ENCODE measurements at regions not wholly inside any gene's neighbourhood (a gene's known extent, or its start where the extent isn't known, plus 50 kb on each side); places are given as distances from the start of the nearest gene placed in this dataset.

GRCh38 chr13:89169951-89170350 lies 1498.8 kb downstream of the SLITRK5 start:
- no peak for TF ChIP-seq POLR2AphosphoS5 (IDR thresholded peaks at IDR 0.05; ENCODE audit: low read depth)
- TF ChIP-seq CTCF (conservative IDR thresholded peaks at IDR 0.05; ENCODE audit: low read depth in 2 of 2): no peak
- TF ChIP-seq CREB1 (CRISPR knock-in tag; IDR thresholded peaks at IDR 0.05; ENCODE audit: low read depth): no peak
- no peak for TF ChIP-seq EZH2phosphoT487 (IDR thresholded peaks at IDR 0.05; ENCODE audit: unreplicated experiment)
- no peak for TF ChIP-seq ZNF114 (CRISPR knock-in tag; IDR thresholded peaks at IDR 0.05)
- no peak for TF ChIP-seq EZH2 (IDR thresholded peaks at IDR 0.05; ENCODE audit: low read depth, unreplicated experiment)
- no peak for TF ChIP-seq JUNB (IDR thresholded peaks at IDR 0.05; ENCODE audit: unreplicated experiment)
- no peak for TF ChIP-seq REST (IDR thresholded peaks at IDR 0.05; ENCODE audit: unreplicated experiment)
- TF ChIP-seq STAT1 (IDR thresholded peaks at IDR 0.05; ENCODE audit: unreplicated experiment): no peak

Data from GM23338 (cell line).